Smooth muscle cell (in vitro differentiated cells): ENCODE measurements at regions not wholly inside any gene's neighbourhood (a gene's known extent, or its start where the extent isn't known, plus 50 kb on each side); places are given as distances from the start of the nearest gene placed in this dataset.

Source experiments
- DNase-seq: peaks from one replicate; lab custom pipeline; 2025; ENCODE audit not compliant: unreplicated experiment; lab: John Stamatoyannopoulos, UW
- H2AFZ ChIP-seq: fragments of 200-600 bp; sonication (generic); 2 replicates; pipeline ENCODE4 v1.6.0; 2016; ENCODE audit warnings: antibody characterized with exemption, low read depth, mild to moderate bottlenecking
- H3F3A ChIP-seq: fragments of 200-600 bp; sonication (generic); 2 replicates; pipeline ENCODE4 v1.6.0; 2017; ENCODE audit warnings: antibody characterized with exemption, low read depth
- H3K27ac ChIP-seq: fragments of 200-600 bp; sonication (generic); 2 replicates; pipeline ENCODE4 v1.5.1; 2016; ENCODE audit warnings: low read depth, mild to moderate bottlenecking
- H3K27me3 ChIP-seq: fragments of 200-600 bp; sonication (generic); 2 replicates; pipeline ENCODE4 v1.6.1; 2016; ENCODE audit warnings: low read depth, mild to moderate bottlenecking
- H3K36me3 ChIP-seq: fragments of 200-600 bp; sonication (generic); 2 replicates; pipeline ENCODE4 v1.5.1; 2016; ENCODE audit warnings: low read depth
- H3K4me1 ChIP-seq: fragments of 200-600 bp; sonication (generic); 2 replicates; pipeline ENCODE4 v1.5.1; 2016; ENCODE audit warnings: low read depth
- H3K4me2 ChIP-seq: fragments of 200-600 bp; sonication (generic); 2 replicates; pipeline ENCODE4 v1.6.0; 2016; ENCODE audit warnings: mild to moderate bottlenecking
- H3K4me3 ChIP-seq: fragments of 200-600 bp; sonication (generic); 2 replicates; pipeline ENCODE4 v1.5.1; 2016; ENCODE audit warnings: mild to moderate bottlenecking
- H3K79me2 ChIP-seq: fragments of 200-600 bp; sonication (generic); 2 replicates; pipeline ENCODE4 v1.6.0; 2016; ENCODE audit warnings: low read depth, mild to moderate bottlenecking
- H3K9ac ChIP-seq: fragments of 200-600 bp; sonication (generic); 2 replicates; pipeline ENCODE4 v1.6.0; 2016; ENCODE audit warnings: low read depth
- H3K9me3 ChIP-seq: fragments of 200-600 bp; sonication (generic); replicated peaks from 2 replicates; pipeline ENCODE4 v1.5.1; 2016; ENCODE audit warnings: low read depth
- H4K20me1 ChIP-seq: fragments of 200-600 bp; sonication (generic); 2 replicates; pipeline ENCODE4 v1.6.0; 2016; ENCODE audit warnings: low read depth
- CTCF ChIP-seq: fragments of 200-600 bp; sonication (generic); IDR thresholded peaks from 2 replicates; pipeline ENCODE4 v1.5.1; 2017; ENCODE audit warnings: borderline replicate concordance, mild to moderate bottlenecking, antibody characterized with exemption; ENCODE audit not compliant: insufficient read depth, poor library complexity, severe bottlenecking
- WGBS: methylation state at CpG from one replicate; pipeline ENCODE4 v1.1.7; 2016; ENCODE audit warnings: low lambda C conversion rate; 5-methylcytosine and 5-hydroxymethylcytosine counted together

GRCh38 chr12:124694250-124694649, 126.8 kb upstream of the NCOR2 start:
- Histone ChIP-seq H3K27me3 (no peaks in the 10 kb centered on the region), H3K36me3 (no peaks in the 10 kb centered on the region), H4K20me1 (no peaks in the 10 kb centered on the region), H3F3A (peaks cover 9% of the 10 kb centered on the region), H3K9ac (no peak overlapping the region), H3K79me2 (no peaks in the 10 kb centered on the region), H3K4me3 (no peak overlapping the region), H3K27ac (no peak overlapping the region), H3K4me1 (no peaks in the 10 kb centered on the region), H3K4me2 (no peak overlapping the region), H3K9me3 (no peaks in the 10 kb centered on the region), H2AFZ (no peak overlapping the region)
- no peak for TF ChIP-seq CTCF
- DNase-seq = no peak
- WGBS = 60% methylated on average over 5 of the region's 5 CpGs

- H3K79me2 ChIP-seq = no peaks in the 10 kb centered on the region
- H3K27ac ChIP-seq = no peak overlapping the region
- H3K4me1 ChIP-seq = peaks cover 4% of the 10 kb centered on the region
- no peak for DNase-seq
- H3K9me3 ChIP-seq = no peaks in the 10 kb centered on the region
- peaks cover 4% of the 10 kb centered on the region for H3F3A ChIP-seq
- no peaks in the 10 kb centered on the region for H3K36me3 ChIP-seq
- TF ChIP-seq CTCF = no peak
- H4K20me1 ChIP-seq = no peaks in the 10 kb centered on the region
- WGBS = 88% methylated on average over 17 of the region's 17 CpGs
- H3K4me2 ChIP-seq = no peak overlapping the region
- no peak overlapping the region for H3K4me3 ChIP-seq
- no peak overlapping the region for H2AFZ ChIP-seq
- no peaks in the 10 kb centered on the region for H3K27me3 ChIP-seq
- H3K9ac ChIP-seq = no peak overlapping the region
Measured at GRCh38 chr12:124693111-124693723, 125.8 kb upstream of the NCOR2 start.

GRCh38 chr12:124692443-124692842, 125.0 kb upstream of the NCOR2 start:
- Histone ChIP-seq H3K27ac (no peak overlapping the region), H3K4me1 (peaks cover 10% of the 10 kb centered on the region), H3K36me3 (no peaks in the 10 kb centered on the region), H3K9me3 (no peaks in the 10 kb centered on the region), H2AFZ (no peak overlapping the region), H3K27me3 (no peaks in the 10 kb centered on the region), H3K9ac (no peak overlapping the region), H3F3A (peaks cover 4% of the 10 kb centered on the region), H3K4me2 (no peak overlapping the region), H3K79me2 (no peaks in the 10 kb centered on the region), H4K20me1 (no peaks in the 10 kb centered on the region), H3K4me3 (no peak overlapping the region)
- no peak for TF ChIP-seq CTCF
- no peak for DNase-seq

- no peak overlapping the region for H3K4me3 ChIP-seq
- TF ChIP-seq CTCF = no peak
- H3K36me3 ChIP-seq = no peaks in the 10 kb centered on the region
- H3K4me1 ChIP-seq = peaks cover 10% of the 10 kb centered on the region
- no peak overlapping the region for H2AFZ ChIP-seq
- H3K9ac ChIP-seq = no peak overlapping the region
- H3K27ac ChIP-seq = no peak overlapping the region
- DNase-seq = no peak
- H3F3A ChIP-seq = peaks cover 12% of the 10 kb centered on the region
- H3K4me2 ChIP-seq = no peak overlapping the region
- no peaks in the 10 kb centered on the region for H3K27me3 ChIP-seq
- no peaks in the 10 kb centered on the region for H3K79me2 ChIP-seq
- H4K20me1 ChIP-seq = no peaks in the 10 kb centered on the region
- 100% methylated on average over 1 of the region's 1 CpG for WGBS
- no peaks in the 10 kb centered on the region for H3K9me3 ChIP-seq
Measured at GRCh38 chr12:124691429-124691828, 124.0 kb upstream of the NCOR2 start.
